ENCODE measurements at regions not wholly inside any gene's neighbourhood (a gene's known extent, or its start where the extent isn't known, plus 50 kb on each side); places are given as distances from the start of the nearest gene placed in this dataset.

GRCh38 chr6:132198896-132199295 is 202.4 kb downstream of the MOXD1 start:
- TF ChIP-seq POLR2AphosphoS5 (IDR thresholded peaks at IDR 0.05) (no peak), CTCF (IDR thresholded peaks at IDR 0.05) (no peak)

All from esophagus muscularis mucosa (tissue), 3 donors.